ENCODE measurements at regions not wholly inside any gene's neighbourhood (a gene's known extent, or its start where the extent isn't known, plus 50 kb on each side); places are given as distances from the start of the nearest gene placed in this dataset.

DNA sequence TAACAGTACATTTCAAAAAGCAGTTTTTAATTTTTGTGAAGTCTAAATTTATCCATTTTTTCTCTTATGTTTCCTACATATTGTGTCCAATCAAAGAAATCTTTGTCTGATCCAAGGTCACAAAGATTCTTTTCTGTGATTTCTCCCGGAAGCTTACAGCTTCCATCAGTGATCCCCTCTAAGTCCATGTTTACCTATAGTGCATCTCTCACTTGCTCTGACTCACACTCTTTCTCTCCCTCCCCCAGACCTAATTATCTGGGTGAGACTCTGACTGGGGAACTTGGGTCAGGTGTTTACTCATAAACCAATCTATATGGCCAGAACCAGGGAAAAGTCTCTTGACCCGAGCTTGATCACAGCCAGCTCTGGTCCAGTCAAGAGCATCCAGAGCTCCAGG lies 224.4 kb downstream of the SPTSSA start:
- peaks cover 0 to 11% of the 10 kb centered on the region in 2 donors for H3K4me1 ChIP-seq
- TF ChIP-seq, protein P1, sequence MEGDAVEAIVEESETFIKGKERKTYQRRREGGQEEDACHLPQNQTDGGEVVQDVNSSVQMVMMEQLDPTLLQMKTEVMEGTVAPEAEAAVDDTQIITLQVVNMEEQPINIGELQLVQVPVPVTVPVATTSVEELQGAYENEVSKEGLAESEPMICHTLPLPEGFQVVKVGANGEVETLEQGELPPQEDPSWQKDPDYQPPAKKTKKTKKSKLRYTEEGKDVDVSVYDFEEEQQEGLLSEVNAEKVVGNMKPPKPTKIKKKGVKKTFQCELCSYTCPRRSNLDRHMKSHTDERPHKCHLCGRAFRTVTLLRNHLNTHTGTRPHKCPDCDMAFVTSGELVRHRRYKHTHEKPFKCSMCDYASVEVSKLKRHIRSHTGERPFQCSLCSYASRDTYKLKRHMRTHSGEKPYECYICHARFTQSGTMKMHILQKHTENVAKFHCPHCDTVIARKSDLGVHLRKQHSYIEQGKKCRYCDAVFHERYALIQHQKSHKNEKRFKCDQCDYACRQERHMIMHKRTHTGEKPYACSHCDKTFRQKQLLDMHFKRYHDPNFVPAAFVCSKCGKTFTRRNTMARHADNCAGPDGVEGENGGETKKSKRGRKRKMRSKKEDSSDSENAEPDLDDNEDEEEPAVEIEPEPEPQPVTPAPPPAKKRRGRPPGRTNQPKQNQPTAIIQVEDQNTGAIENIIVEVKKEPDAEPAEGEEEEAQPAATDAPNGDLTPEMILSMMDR (IDR thresholded peaks at IDR 0.05) = no peak

DNA sequence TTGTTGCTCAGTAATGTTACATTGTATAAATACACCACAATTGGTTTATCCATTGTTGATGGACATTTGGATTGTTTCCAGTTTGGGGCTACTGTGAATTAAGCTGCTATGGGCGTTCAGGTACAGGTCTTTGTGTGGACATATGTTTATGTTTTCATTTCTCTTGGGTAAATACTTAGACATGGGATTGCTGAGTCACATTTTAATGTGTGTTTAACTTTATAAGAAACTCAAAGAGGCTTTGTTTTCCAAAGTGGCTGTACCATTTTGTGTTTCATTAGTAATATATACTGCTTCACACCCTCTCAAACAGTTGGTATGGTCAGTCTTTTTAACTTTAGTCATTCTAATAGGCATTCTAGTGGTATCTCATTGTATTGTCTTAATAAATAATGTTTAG lies 225.0 kb downstream of the SPTSSA start:
- no peak overlapping the region for H3K4me3 ChIP-seq
- H3K27me3 ChIP-seq = no peaks in the 10 kb centered on the region
- peaks cover 0 to 11% of the 10 kb centered on the region in 2 donors for H3K4me1 ChIP-seq
- H3K36me3 ChIP-seq = no peaks in the 10 kb centered on the region
- DNase-seq (ENCODE audit: low spot score) = no peak
- no peaks in the 10 kb centered on the region for H3K9me3 ChIP-seq
- H3K27ac ChIP-seq = peak overlapping the region in 1 of 2 donors; percentile 81
- TF ChIP-seq, protein P1 (IDR thresholded peaks at IDR 0.05) = no peak

More for the DNA sequence above, 224.4 kb downstream of the SPTSSA start:
- Histone ChIP-seq H3K4me3 (no peak overlapping the region), H3K27ac (peak overlapping the region in 1 of 2 donors; percentile 70), H3K9me3 (no peaks in the 10 kb centered on the region), H3K36me3 (no peaks in the 10 kb centered on the region), H3K27me3 (no peaks in the 10 kb centered on the region)
- no peak for DNase-seq (ENCODE audit: low spot score)

DNA sequence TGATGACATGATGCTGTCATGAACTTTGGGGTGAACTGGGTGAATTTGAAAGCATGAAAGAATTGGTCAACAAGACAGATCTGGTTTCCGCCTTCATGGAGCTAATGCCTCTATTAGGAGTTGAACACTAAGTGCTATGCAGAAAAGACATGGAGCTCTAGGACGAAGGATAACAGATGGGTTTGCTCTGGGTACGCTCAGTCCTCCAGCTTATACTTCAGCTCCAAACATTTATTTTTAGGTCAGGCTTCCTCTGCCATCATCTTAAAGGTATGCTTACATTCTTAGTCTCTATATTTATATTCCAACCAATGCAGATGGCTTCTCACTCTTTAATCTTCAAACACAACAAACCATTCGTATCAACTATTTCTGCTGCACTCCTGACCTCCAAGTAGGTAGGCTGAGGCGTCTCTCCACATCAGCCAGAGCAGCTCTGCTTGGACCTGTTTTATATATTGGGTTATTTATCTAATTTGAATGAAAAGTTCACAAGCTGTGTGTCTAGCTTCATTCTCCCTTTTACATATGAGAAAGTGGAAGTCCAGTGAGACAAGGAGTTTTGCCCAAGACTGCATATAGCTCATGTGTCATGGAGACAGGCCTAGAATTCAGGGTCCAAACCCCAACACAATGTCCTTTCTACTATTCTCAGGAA lies 226.3 kb downstream of the SPTSSA start:
- TF ChIP-seq, protein P1 (IDR thresholded peaks at IDR 0.05) = no peak
- no peaks in the 10 kb centered on the region for H3K9me3 ChIP-seq
- H3K36me3 ChIP-seq = no peaks in the 10 kb centered on the region
- H3K27me3 ChIP-seq = no peaks in the 10 kb centered on the region
- H3K27ac ChIP-seq = peak overlapping the region in 1 of 2 donors; percentile 81
- no peak for DNase-seq (ENCODE audit: low spot score)
- H3K4me3 ChIP-seq = no peak overlapping the region
- peaks cover 0 to 17% of the 10 kb centered on the region in 2 donors for H3K4me1 ChIP-seq

DNA sequence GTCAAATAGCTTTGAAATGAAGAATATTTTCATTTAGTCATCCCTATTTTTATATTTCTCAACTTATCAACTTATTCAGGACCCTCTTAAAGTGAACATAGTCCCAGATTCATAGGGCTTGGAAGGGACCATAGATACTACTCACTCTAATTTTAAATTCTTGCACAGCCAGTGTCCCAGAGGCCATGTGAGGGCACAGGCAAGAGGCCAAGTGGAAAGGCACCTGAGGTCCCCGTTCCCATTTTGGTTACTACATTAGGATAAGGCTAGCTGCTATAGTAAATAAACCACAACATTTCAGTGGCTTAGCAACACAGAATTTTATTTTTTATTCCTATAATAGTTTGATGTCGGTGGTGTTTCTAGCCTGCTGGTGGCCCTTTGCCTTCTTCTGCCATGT lies 227.8 kb downstream of the SPTSSA start:
- no peak for DNase-seq (ENCODE audit: low spot score)
- TF ChIP-seq, protein P1 (IDR thresholded peaks at IDR 0.05) = no peak
- Histone ChIP-seq H3K4me3 (no peak overlapping the region), H3K27me3 (no peaks in the 10 kb centered on the region), H3K4me1 (peaks cover 0 to 17% of the 10 kb centered on the region in 2 donors), H3K27ac (peak overlapping the region in 1 of 2 donors; percentile 81), H3K9me3 (no peaks in the 10 kb centered on the region), H3K36me3 (no peaks in the 10 kb centered on the region)

DNA sequence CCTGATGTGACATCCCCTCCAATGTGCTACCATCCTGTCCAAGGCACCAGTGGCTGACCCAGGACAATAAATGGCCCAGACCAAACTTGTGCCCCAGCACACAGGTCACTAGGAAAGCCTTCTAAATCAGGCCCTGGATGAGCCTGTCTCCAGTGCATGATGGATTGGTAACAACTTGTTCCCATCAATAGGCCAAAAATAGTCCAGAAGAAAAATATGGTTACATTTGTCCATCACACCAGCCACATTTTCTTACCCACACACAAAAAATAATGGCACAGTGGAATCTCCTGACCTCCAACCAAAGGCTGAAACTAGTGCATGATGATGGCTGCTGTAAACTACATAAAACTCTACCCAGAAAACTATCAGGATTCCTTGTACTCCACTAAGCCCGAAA lies 228.4 kb downstream of the SPTSSA start:
- peak overlapping the region in 1 of 2 donors; percentile 81 for H3K27ac ChIP-seq
- no peaks in the 10 kb centered on the region for H3K27me3 ChIP-seq
- DNase-seq (ENCODE audit: low spot score) = no peak
- no peak overlapping the region for H3K4me3 ChIP-seq
- no peaks in the 10 kb centered on the region for H3K9me3 ChIP-seq
- TF ChIP-seq, protein P1 (IDR thresholded peaks at IDR 0.05) = no peak
- peaks cover 0 to 17% of the 10 kb centered on the region in 2 donors for H3K4me1 ChIP-seq
- no peaks in the 10 kb centered on the region for H3K36me3 ChIP-seq

DNA sequence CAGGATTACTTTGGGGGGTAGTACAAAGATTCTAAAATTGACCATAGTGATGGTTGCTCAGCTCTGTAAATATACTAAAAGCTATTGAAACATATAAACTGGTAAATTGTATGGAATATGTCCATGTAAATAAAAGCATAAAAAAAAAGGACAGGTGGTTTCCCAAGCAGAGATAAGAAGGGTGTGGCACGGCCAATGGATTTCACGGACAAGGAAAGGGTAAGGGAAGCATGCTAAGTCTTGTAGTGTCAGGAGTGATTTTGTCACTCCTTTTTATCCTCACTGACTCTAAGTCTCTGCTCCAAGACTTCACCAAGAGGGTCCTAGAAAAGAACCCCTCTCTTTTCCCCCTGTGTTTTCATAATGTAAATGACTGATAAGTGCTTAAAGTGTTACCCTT lies 229.2 kb downstream of the SPTSSA start:
- TF ChIP-seq, protein P1 (IDR thresholded peaks at IDR 0.05) = no peak
- Histone ChIP-seq H3K36me3 (no peaks in the 10 kb centered on the region), H3K9me3 (no peaks in the 10 kb centered on the region), H3K27me3 (no peaks in the 10 kb centered on the region), H3K4me3 (no peak overlapping the region), H3K4me1 (peaks cover 0 to 17% of the 10 kb centered on the region in 2 donors), H3K27ac (peak overlapping the region in 1 of 2 donors; percentile 81)
- no peak for DNase-seq (ENCODE audit: low spot score)
